GM23338 (cell line): ENCODE measurements at regions not wholly inside any gene's neighbourhood (a gene's known extent, or its start where the extent isn't known, plus 50 kb on each side); places are given as distances from the start of the nearest gene placed in this dataset.

Source experiments
- ATAC-seq: fragments of 200-7000 bp; cut with Tn5 transposase; 3 replicates; pipeline ENCODE4 v1.9.1; 2020
- DNase-seq: peaks from one replicate; pipeline ENCODE4 v3.0.0-alpha.2; 2015; ENCODE audit warnings: low spot score
- H2AFZ ChIP-seq: fragments of 200-600 bp; sonication (generic); 2 replicates; pipeline ENCODE4 v1.8.0; 2016; ENCODE audit warnings: antibody characterized with exemption, mild to moderate bottlenecking, moderate library complexity
- H3F3A ChIP-seq: fragments of 200-600 bp; sonication (generic); replicated peaks from 2 replicates; pipeline ENCODE4 v1.8.0; 2017; ENCODE audit warnings: antibody characterized with exemption, mixed run types, low read depth
- H3K27ac ChIP-seq: fragments of 200-600 bp; sonication (generic); 2 replicates; pipeline ENCODE4 v1.6.1; 2016; ENCODE audit warnings: low read depth
- H3K27me3 ChIP-seq: fragments of 200-600 bp; sonication (generic); 2 replicates; pipeline ENCODE4 v1.8.0; 2016; ENCODE audit warnings: mild to moderate bottlenecking, mixed run types, moderate library complexity; ENCODE audit not compliant: insufficient read depth
- H3K36me3 ChIP-seq: fragments of 200-600 bp; sonication (generic); 2 replicates; pipeline ENCODE4 v1.8.0; 2016; ENCODE audit warnings: mild to moderate bottlenecking; ENCODE audit not compliant: insufficient read depth
- H3K4me1 ChIP-seq: fragments of 200-600 bp; sonication (generic); 2 replicates; pipeline ENCODE4 v1.8.0; 2016; ENCODE audit warnings: mild to moderate bottlenecking, moderate library complexity; ENCODE audit not compliant: insufficient read depth
- H3K4me2 ChIP-seq: fragments of 200-600 bp; sonication (generic); 2 replicates; pipeline ENCODE4 v1.7.1; 2017; ENCODE audit warnings: mixed run types
- H3K4me3 ChIP-seq: fragments of 200-600 bp; sonication (generic); 2 replicates; pipeline ENCODE4 v1.6.1; 2016; ENCODE audit warnings: mixed run types
- H3K79me2 ChIP-seq: fragments of 200-600 bp; sonication (generic); replicated peaks from 2 replicates; pipeline ENCODE4 v1.8.0; 2017; ENCODE audit warnings: mild to moderate bottlenecking; ENCODE audit not compliant: insufficient read depth
- H3K9me2 ChIP-seq: fragments of 200-600 bp; sonication (generic); 2 replicates; pipeline ENCODE4 v1.8.0; 2017; ENCODE audit not compliant: insufficient read depth
- H4K20me1 ChIP-seq: fragments of 200-600 bp; sonication (generic); replicated peaks from 2 replicates; pipeline ENCODE4 v1.8.0; 2017; ENCODE audit warnings: mild to moderate bottlenecking; ENCODE audit not compliant: insufficient read depth
- H3K27ac Mint-ChIP-seq: 2 replicates; pipeline ENCODE4 v1.8.0; 2020; ENCODE audit warnings: inconsistent platforms, mild to moderate bottlenecking, moderate library complexity, mixed read lengths
- H3K27me3 Mint-ChIP-seq: 3 replicates; pipeline ENCODE4 v1.8.0; 2022; ENCODE audit warnings: low read depth, mild to moderate bottlenecking, moderate library complexity, mixed read lengths, inconsistent platforms; ENCODE audit not compliant: insufficient read depth, poor library complexity
- H3K36me3 Mint-ChIP-seq: 3 replicates; pipeline ENCODE4 v1.8.0; 2021; ENCODE audit warnings: low read depth, mild to moderate bottlenecking, inconsistent platforms, moderate library complexity, mixed read lengths
- H3K4me1 Mint-ChIP-seq: 3 replicates; pipeline ENCODE4 v1.8.0; 2020; ENCODE audit warnings: mild to moderate bottlenecking, inconsistent platforms, mixed read lengths
- H3K4me3 Mint-ChIP-seq: 3 replicates; pipeline ENCODE4 v1.8.0; 2021; ENCODE audit warnings: moderate library complexity, mild to moderate bottlenecking, inconsistent platforms, mixed read lengths
- H3K9me3 Mint-ChIP-seq: 3 replicates; pipeline ENCODE4 v1.8.0; 2020; ENCODE audit warnings: moderate library complexity, mild to moderate bottlenecking, inconsistent platforms, mixed read lengths
- ETS1 ChIP-seq: IDR thresholded peaks from 2 replicates; pipeline ENCODE4 v1.6.1; 2016; ENCODE audit warnings: antibody characterized with exemption
- EZH2 ChIP-seq: fragments of 200-600 bp; sonication (generic); IDR thresholded peaks from one replicate; pipeline ENCODE4 v1.8.0; 2017; ENCODE audit warnings: antibody characterized with exemption, mild to moderate bottlenecking, low read depth; ENCODE audit not compliant: unreplicated experiment
- EZH2phosphoT487 ChIP-seq: fragments of 200-600 bp; sonication (generic); IDR thresholded peaks from one replicate; pipeline ENCODE4 v1.8.1; 2018; ENCODE audit warnings: antibody characterized with exemption; ENCODE audit not compliant: unreplicated experiment
- JUNB ChIP-seq: IDR thresholded peaks from one replicate; pipeline ENCODE4 v1.6.1; 2016; ENCODE audit warnings: antibody characterized with exemption; ENCODE audit not compliant: unreplicated experiment
- POLR2AphosphoS5 ChIP-seq: IDR thresholded peaks from 2 replicates; pipeline ENCODE4 v1.6.1; 2016; ENCODE audit warnings: antibody characterized with exemption, low read depth
- ZNF114 ChIP-seq: fragments of 250-450 bp; sonication (Bioruptor Pico); IDR thresholded peaks from 2 replicates; pipeline ENCODE4 v1.5.0; 2020; ENCODE audit warnings: mild to moderate bottlenecking, moderate library complexity
- ZNF331 ChIP-seq: fragments of 250-450 bp; sonication (Bioruptor Pico); IDR thresholded peaks from 2 replicates; pipeline ENCODE4 v1.5.0; 2020; ENCODE audit warnings: low read depth, mild to moderate bottlenecking, moderate library complexity
- ZNF462 ChIP-seq: fragments of 250-450 bp; sonication (Bioruptor Pico); IDR thresholded peaks from 2 replicates; pipeline ENCODE4 v1.5.0; 2020; ENCODE audit warnings: mild to moderate bottlenecking, moderate library complexity

- TF ChIP-seq POLR2AphosphoS5, result no peak
These were observed 610.6 kb upstream of the ATXN8OS start (continued) for GRCh38 chr13:69496981-69497380.

- H3K9me2 ChIP-seq, result no peaks in the 10 kb centered on the region
- H3K79me2 ChIP-seq, result no peaks in the 10 kb centered on the region
- no peak overlapping the region for H3K4me2 ChIP-seq
- DNase-seq (no peak), ATAC-seq (no peak)
- no peaks in the 10 kb centered on the region for H3F3A ChIP-seq
- no peaks in the 10 kb centered on the region for H3K36me3 ChIP-seq
- no peak overlapping the region for H3K27ac ChIP-seq
- Mint-ChIP-seq H3K27me3 (no peaks in the 10 kb centered on the region), H3K36me3 (peaks cover 6% of the 10 kb centered on the region; the same call in 1 of the 3 replicates), H3K9me3 (peaks cover 15% of the 10 kb centered on the region), H3K27ac (no peak overlapping the region), H3K4me1 (no peaks in the 10 kb centered on the region), H3K4me3 (no peak overlapping the region)
- no peak overlapping the region for H2AFZ ChIP-seq
- no peak overlapping the region for H3K4me3 ChIP-seq
- TF ChIP-seq EZH2phosphoT487, result no peak
- TF ChIP-seq EZH2, result no peak
- TF ChIP-seq ZNF114 (CRISPR knock-in tag), result no peak
- TF ChIP-seq ZNF462 (CRISPR knock-in tag), result no peak
- no peak for TF ChIP-seq JUNB
- TF ChIP-seq ETS1, result no peak
- no peak for TF ChIP-seq ZNF331
- no peaks in the 10 kb centered on the region for H3K4me1 ChIP-seq
- H4K20me1 ChIP-seq, result no peaks in the 10 kb centered on the region
- no peaks in the 10 kb centered on the region for H3K27me3 ChIP-seq
These were observed 612.5 kb upstream of the ATXN8OS start for GRCh38 chr13:69495096-69495495.
